ENCODE measurements at regions not wholly inside any gene's neighbourhood (a gene's known extent, or its start where the extent isn't known, plus 50 kb on each side); places are given as distances from the start of the nearest gene placed in this dataset.

DNA sequence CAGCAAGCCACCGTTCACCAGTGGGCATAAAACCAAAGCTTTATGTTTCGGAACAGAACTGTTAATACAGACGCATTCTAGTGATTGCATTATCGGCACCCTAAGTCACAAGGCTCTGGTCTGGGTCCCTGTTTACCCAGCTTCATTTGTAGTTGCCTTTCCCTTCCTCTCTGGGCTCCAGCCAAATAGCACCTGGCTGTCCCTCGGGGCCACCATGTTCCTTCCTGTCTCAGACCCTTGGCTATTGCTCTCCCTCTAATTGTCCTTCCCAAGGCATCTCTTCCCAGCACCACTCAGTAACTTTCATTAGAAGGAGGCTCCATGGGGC lies 75.3 kb downstream of the SDC1 start:
- TF ChIP-seq, protein P1, sequence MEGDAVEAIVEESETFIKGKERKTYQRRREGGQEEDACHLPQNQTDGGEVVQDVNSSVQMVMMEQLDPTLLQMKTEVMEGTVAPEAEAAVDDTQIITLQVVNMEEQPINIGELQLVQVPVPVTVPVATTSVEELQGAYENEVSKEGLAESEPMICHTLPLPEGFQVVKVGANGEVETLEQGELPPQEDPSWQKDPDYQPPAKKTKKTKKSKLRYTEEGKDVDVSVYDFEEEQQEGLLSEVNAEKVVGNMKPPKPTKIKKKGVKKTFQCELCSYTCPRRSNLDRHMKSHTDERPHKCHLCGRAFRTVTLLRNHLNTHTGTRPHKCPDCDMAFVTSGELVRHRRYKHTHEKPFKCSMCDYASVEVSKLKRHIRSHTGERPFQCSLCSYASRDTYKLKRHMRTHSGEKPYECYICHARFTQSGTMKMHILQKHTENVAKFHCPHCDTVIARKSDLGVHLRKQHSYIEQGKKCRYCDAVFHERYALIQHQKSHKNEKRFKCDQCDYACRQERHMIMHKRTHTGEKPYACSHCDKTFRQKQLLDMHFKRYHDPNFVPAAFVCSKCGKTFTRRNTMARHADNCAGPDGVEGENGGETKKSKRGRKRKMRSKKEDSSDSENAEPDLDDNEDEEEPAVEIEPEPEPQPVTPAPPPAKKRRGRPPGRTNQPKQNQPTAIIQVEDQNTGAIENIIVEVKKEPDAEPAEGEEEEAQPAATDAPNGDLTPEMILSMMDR (IDR thresholded peaks at IDR 0.05) = no peak
- TF ChIP-seq POLR2A (IDR thresholded peaks at IDR 0.05) = no peak

Measured in suprapubic skin (tissue), 3 donors.